ENCODE measurements at regions not wholly inside any gene's neighbourhood (a gene's known extent, or its start where the extent isn't known, plus 50 kb on each side); places are given as distances from the start of the nearest gene placed in this dataset.
A peak's percentile ranks its signal among the peaks of the same experiment; 100 is the strongest.

- H3K27ac ChIP-seq = no peak overlapping the region
- WGBS, 4 donors = 84 to 96% (median 93%) methylated on average over 4 of the region's 4 CpGs
Observed at GRCh38 chr10:78550716-78551115, 517.1 kb downstream of the RPS24 start.

DNA sequence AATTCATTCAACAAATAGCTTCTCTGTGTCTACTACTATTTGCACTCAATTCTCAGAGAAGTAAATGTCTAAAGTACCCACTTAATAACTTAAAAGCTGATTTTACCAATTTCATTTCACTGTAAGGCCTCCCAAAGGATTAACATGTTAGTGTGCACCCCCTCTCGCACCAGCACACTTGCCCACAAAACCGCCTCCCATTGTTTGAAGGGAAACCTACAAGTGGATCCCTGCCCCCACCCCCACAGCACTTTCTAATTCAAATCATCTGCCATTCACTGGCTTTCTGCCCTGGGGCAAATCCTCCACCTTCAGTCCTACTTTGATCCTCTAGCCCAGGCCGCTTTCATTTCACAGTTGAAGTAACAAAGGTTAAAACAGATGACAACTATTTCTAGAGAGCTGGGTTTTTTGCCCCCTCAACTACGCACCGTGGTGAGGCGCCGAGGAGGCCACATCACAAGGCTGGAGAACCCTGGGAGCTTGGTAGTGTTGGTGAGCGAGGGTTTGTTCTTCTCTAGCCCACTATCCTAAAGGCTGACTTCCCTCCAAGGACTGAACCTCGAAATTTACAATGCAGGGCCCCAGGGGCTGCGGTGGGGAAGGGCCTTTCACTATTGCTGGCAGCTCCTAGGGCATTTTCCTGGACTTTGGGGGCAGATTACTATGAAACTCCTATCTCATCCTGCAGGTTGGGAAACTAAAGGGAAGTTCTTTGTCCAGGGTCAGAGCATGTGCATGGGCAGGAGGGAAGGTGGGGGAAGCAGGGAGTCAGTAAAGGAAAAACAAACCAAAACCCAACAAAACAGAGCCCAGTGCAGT, 517.4 kb upstream of the ZMIZ1 start:
- peak overlapping the region in 1 of 5 donors; percentile 75 for H3K27ac ChIP-seq
- no peaks in the 10 kb centered on the region for H3K27me3 ChIP-seq
- H3K36me3 ChIP-seq (replicated peaks in 1 of 2) = no peaks in the 10 kb centered on the region
- peaks cover 0 to 12% of the 10 kb centered on the region in 2 donors for H3K4me1 ChIP-seq (replicated peaks in 1 of 2)
- TF ChIP-seq POLR2A (IDR thresholded peaks at IDR 0.05) (no peak), CTCF (IDR thresholded peaks at IDR 0.05) (no peak)
- H3K4me3 ChIP-seq = no peak overlapping the region
- 91 to 95% (median 92%) methylated on average over 7 to 10 of the region's 10 CpGs for WGBS, 4 donors
- no peaks in the 10 kb centered on the region for H3K9me3 ChIP-seq (replicated peaks in 1 of 3)
- DNase-seq = no peak
- intact Hi-C loops (cut with DNase I) = no loop called here

More at GRCh38 chr10:78550716-78551115, 517.1 kb downstream of the RPS24 start:
- DNase-seq = no peak
- Histone ChIP-seq H3K36me3 (replicated peaks in 1 of 2) (no peaks in the 10 kb centered on the region), H3K27me3 (no peaks in the 10 kb centered on the region), H3K9me3 (replicated peaks in 1 of 3) (no peaks in the 10 kb centered on the region), H3K4me1 (replicated peaks in 1 of 2) (peaks cover 0 to 12% of the 10 kb centered on the region in 2 donors), H3K4me3 (no peak overlapping the region)
- intact Hi-C loops (cut with DNase I) = no loop called here
- no peak for TF ChIP-seq CTCF (IDR thresholded peaks at IDR 0.05)
- no peak for TF ChIP-seq POLR2A (IDR thresholded peaks at IDR 0.05)

- intact Hi-C loops (cut with DNase I) = no loop called here
- H3K27ac ChIP-seq = peak overlapping the region in 3 of 5 donors; percentile 8 to 75 (median 60)
- no peaks in the 10 kb centered on the region for H3K27me3 ChIP-seq
- no peaks in the 10 kb centered on the region for H3K9me3 ChIP-seq (replicated peaks in 1 of 3)
- 41 to 54% (median 47%) methylated on average over 5 to 7 of the region's 7 CpGs for WGBS, 4 donors
- H3K36me3 ChIP-seq (replicated peaks in 1 of 2) = no peaks in the 10 kb centered on the region
- TF ChIP-seq CTCF (IDR thresholded peaks at IDR 0.05) = no peak
- no peak for TF ChIP-seq POLR2A (IDR thresholded peaks at IDR 0.05)
- peaks cover 0 to 12% of the 10 kb centered on the region in 2 donors for H3K4me1 ChIP-seq (replicated peaks in 1 of 2)
- peak in 6 of 7 donors; percentile 37 to 72 (median 47) for DNase-seq
- no peak overlapping the region for H3K4me3 ChIP-seq
Observed at GRCh38 chr10:78552261-78552811, 516.4 kb upstream of the ZMIZ1 start.

DNA sequence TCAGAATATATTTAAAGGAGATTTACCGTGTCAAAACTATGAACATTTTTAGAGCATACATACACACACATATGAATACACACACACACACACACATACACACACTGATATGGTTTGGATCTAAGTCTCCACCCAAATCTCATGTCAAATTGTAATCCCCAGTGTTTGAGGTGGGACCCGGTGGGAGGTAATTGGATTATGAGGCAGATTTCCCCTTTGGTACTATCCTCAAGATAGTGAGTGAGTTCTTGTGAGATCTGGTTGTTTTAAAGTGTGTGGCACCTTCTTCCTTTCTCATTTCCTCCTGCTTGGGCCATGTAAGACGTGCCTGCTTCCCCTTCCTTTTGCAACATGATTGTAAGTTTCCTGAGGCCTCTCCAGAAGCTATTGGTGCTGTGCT, 515.0 kb upstream of the ZMIZ1 start:
- no peak for TF ChIP-seq CTCF (IDR thresholded peaks at IDR 0.05)
- TF ChIP-seq POLR2A (IDR thresholded peaks at IDR 0.05) = no peak
- Histone ChIP-seq H3K27ac (no peak overlapping the region), H3K9me3 (replicated peaks in 1 of 3) (no peaks in the 10 kb centered on the region), H3K36me3 (replicated peaks in 1 of 2) (no peaks in the 10 kb centered on the region), H3K4me1 (replicated peaks in 1 of 2) (peaks cover 0 to 12% of the 10 kb centered on the region in 2 donors), H3K27me3 (no peaks in the 10 kb centered on the region), H3K4me3 (no peak overlapping the region)
- no peak for DNase-seq
- 79 to 91% (median 85%) methylated on average over 3 of the region's 3 CpGs for WGBS, 4 donors
- intact Hi-C loops (cut with DNase I) = no loop called here
